Hematopoietic multipotent progenitor cell treated with erythropoietin and hydrocortisone succinate and interleukin-3 and kit ligand, for 8 days (in vitro differentiated cells): ENCODE measurements at regions not wholly inside any gene's neighbourhood (a gene's known extent, or its start where the extent isn't known, plus 50 kb on each side); places are given as distances from the start of the nearest gene placed in this dataset.
A peak's percentile ranks its signal among the peaks of the same experiment; 100 is the strongest.

Source experiments
- DNase-seq: peaks from one replicate; pipeline ENCODE4 v3.0.0-alpha.2; 2015

- DNase-seq: no peak
These were observed 372.1 kb downstream of the ACTL7B start for GRCh38 chr9:108483676-108484075.

DNA sequence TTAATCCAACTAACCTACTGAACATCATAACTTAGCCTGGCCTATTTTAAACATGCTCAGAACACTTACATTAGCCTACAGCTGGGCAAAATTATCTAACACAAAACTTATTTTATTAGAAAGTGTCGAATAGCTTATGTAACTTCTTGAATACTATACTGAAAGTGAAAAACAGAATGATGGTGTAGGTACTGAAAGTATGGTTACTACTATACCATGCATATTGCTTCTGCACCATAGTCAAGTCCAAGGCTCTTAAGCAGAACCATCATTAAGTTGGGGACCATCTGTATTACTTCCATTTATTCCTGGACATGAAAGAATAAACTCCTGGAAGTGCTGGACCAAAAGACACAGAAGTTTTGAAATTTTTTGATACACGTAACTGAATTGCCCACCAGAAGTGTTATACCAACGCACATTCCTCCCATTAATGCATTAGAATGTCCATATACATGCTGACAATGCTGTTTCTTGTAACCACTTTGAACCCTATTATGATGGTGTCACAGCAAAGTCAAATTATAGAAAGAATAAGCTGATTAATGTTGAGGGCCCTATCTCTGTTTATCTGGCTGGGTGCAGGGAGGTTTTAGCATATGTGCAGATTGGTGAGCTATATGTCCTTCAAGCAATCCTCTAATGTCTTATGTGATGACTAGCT is 375.7 kb downstream of the ACTL7B start:
- DNase-seq: no peak

- no peak for DNase-seq
These were observed 377.1 kb downstream of the ACTL7B start for GRCh38 chr9:108478431-108479332.

- no peak for DNase-seq
These were observed 378.2 kb downstream of the ACTL7B start for GRCh38 chr9:108477529-108478006.

DNA sequence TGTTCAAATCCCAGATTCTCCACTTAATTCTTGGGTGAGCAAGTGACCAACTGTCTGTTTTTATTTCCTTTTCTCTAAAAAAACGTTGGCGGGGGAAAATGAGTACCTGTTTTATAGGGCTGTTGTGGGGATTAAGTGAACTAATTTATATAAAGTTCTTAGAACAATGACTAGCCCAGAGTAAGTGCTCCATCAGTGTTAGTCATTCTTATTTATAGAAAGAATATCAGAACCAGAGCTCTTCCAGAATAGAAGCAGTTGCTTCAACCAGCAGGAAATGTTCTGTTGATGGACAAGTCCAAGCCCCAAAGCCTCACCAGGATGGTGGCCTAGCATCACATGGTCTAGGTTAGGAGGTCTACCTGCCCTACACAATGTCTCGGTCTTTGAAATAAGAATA is 379.2 kb downstream of the ACTL7B start:
- DNase-seq: no peak

DNA sequence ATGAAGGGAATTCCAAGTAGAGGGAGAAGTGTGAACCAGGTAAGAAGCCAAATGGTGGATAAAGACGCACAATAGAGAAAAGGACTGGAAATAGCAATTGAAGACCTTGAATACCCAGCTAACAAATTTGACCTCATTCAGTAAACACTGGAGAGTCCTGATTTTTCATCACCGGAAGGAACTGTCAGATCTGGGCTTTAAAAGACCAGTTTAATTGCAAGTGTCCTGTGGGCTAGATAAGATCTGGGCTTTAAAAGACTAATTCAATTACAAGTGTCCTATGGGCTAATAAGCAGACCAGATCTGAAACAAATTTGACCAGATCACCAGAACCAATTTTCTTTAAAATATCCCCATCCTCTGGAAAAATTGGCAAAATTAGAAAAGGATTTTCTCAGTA is 380.0 kb downstream of the ACTL7B start:
- DNase-seq: no peak

DNA sequence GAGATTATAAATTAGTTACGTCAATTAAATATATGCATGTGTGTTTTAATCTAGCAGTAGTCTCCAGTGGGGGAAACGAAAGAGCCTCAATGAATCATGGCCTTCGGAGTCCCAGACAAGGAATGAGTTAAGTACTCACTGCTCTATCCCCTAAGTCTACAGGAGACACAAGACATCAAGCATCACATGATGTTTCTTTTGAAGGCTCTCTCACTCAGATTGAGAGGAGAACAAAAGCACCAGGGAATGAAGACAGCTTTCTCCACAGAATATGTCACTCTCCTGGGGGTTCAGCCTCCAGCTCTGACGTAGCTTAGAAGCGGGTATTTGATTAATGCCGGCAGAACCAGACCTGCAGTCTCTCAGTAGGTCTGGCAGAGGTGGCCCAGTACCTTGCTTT is 381.4 kb downstream of the ACTL7B start:
- no peak for DNase-seq

DNA sequence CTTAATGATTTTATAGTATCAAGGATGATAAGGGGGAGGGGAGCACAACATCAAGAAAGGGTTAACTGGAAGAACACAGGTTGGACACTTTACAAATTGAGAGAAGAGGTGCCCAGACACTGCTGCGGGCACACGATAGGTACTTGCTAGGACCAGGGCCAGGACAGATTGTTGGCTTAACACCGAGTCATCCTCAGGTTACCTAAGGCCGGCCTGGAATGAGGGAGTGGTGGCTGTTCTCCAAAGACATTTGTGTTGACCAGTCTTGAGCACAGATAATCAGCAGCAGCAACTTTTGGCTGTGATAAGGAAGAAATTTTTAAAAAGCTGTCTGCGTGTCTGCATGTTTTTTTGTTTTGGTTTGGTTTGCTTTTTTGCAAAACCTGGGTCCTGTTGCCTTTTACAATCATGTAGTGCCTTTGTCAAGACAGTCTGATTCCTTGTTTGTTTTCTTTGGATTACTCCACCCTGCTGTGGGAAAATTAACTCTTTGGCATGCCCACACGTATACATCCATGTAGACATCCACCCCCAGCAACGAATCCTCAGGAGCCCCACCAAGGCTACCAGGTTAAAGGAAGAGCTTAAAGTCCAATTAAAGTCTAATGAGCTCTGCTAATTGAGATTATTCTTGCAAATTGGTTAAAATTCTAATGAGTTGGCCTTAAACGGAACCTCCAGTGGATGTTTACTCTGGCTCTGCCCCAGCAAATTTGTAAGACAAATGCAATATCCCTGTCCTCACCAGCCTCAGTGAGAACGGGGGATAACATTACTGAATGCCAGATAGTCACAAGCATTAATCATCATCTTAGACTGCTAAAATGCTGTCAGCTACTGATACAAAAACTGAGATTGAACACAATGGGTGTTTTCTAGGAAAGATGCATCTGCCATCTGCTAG is 382.3 kb downstream of the ACTL7B start:
- no peak for DNase-seq

DNA sequence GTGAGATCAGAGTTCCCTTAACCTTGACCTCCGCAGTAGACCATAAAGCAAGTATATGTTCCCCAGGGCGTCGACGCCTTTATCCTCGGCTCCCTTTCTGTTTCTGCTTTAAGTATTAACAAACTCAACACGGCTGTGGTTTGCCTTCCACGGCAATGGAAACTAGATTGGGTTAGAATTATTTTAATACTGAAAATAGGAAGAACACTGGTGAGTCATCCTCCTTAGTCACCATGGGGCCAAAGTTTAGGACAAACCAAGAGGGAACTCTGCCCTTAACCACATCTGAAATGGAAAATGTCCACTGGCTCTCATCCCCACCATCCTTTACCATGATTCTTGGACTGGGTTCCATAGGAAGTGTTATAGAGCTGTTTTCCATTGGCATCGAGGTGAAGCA is 386.1 kb downstream of the ACTL7B start:
- no peak for DNase-seq

- DNase-seq: peak; percentile 65
These were observed 387.4 kb downstream of the ACTL7B start for GRCh38 chr9:108468364-108468763.

- no peak for DNase-seq
These were observed 388.0 kb downstream of the ACTL7B start for GRCh38 chr9:108467653-108468324.

DNA sequence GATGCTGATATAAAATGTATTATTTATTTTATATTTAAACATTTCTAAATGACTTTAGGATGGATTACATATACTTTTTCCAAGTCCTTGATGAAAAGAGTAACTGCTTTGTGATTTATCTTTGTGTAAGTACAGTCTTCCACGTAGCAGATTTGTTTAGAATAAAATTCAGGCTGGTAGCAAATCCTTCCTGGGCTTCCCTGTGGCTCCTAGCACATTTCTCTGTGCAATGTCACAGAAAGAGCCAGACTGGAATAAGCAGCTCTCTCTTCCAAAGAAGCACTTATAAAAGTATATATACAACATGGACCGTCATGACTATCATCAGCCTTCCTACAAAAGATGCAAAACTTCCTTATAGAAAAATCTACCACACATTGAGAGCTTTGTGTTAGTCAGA is 388.6 kb downstream of the ACTL7B start:
- DNase-seq: no peak

DNA sequence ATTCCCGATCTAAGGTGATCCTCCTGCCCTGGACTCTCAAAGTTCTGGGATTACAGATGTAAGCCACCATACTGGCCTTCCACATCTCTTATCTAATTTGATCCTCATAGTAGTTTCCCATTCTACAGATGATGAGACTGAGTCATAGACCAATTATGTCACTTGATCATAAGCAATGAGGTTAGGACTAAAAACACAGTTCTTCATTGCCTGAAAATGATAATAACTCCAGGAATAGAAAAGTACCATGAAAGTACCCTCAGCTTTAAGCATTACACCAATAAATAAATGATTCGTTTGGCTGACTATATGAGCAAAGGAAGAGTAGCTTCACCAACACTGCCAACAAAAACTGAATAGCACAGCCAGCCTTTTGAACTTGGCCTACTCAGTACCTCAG is 389.5 kb downstream of the ACTL7B start:
- no peak for DNase-seq

DNA sequence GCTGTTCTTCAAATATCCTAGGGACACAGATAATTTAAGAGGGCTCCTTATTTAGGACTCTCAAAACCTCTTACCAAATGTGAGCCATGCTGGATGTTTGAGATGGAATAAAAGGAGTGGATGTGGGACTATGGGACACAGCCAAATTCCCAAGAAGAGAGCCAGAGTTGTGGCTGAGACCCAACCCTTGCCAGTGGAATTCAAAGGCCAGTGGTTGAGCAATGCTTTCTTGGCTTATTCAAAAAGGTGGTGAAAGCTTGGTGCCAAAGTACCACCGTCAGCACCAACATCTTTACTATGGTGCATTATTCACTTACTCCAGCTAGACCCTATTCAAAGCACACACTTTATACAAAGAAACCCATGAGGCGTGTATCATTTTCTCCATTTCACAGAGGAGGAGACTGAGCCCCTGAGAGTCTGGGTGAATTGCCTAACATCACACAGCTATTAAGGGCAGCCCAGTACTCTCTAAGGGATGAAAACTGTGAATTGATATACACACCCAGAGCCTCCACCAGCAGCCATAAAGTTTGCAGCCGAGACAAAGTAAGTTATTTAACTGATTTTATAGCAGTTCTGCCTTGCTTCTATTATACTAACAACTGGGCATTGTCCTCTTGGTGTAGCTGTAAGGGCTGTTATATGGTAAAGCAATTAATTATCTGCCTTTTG is 391.7 kb downstream of the ACTL7B start:
- no peak for DNase-seq

DNA sequence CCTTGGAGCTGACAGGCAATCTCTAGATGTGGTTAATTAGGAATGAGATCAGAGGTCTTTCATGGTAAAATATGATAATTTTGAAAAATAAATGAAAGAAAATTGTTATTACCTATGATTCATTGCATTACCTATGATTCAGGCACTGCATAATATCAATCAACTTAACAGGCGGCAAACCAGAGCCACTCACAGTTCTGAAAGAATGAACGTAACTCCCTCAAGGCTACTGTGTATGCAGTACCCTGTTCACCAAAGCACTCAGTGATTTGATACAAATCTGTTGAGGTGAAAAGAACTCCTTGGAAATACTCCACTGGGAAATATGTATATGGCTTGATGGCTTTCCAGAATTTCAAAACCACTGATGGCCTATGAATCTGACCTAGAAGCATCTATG is 398.9 kb downstream of the ACTL7B start:
- DNase-seq: no peak

- no peak for DNase-seq
These were observed 410.2 kb downstream of the ACTL7B start for GRCh38 chr9:108445431-108446071.

DNA sequence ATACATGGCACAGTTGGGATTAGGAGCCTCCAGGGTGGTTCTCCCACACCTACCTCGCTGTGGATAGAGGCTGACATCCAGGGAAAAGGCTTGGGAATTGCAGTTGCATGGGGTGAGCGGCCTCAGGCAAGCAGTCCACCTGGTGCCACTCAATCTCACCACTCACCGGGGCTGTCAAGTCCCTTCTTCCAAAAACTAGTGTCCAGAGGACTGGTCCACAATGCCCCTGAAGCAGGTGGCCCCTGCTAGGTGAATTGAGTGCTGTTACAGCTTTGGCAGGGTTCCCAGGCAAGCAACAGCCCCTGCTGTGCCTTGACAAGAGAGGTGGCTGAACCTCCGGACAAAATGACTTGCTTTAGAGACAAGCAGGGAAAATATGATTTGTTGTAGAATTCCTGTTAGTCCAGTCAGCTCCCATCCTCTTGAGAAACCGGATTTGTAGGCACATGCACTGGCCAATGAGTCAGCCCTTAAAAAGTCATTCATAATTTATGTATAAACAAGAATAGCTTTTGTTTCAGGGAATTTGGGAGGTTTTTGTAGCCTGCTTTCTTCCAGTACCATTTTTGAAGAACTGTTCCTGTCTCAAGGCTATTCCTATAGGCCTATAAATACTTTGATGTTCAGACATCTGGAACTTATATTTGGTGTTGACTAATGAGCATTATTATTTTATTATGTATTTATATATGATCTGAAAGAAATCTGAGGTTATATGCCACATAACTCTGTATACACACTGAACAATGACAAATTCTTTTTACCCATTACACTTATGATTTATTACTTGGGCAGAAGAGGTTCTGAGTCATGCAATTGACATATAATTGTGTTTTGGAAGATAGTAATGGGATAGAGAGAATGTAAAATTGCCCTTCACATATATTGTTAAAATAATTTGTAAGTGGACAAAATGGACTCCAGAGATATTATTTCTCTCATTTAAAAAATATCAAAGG is 411.1 kb downstream of the ACTL7B start:
- DNase-seq: no peak

DNA sequence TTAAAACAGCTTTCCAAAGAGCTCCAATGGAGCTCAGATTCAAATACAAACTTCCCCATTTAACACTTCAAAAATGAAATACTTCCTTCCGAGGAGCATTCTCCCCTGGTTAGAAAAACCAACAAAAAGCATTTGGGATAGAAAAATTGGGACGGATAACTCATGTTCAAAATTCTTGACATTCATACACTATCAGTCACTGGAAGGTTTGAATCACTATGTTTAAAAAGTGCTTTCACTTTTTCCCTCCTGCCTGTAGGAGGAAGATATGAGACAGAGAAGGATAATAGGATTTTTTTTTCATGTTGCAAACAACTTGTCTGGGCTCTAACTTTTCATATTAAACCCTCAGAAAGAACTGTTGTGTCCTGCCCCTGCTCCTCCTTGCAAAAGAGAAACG is 412.0 kb downstream of the ACTL7B start:
- no peak for DNase-seq

DNA sequence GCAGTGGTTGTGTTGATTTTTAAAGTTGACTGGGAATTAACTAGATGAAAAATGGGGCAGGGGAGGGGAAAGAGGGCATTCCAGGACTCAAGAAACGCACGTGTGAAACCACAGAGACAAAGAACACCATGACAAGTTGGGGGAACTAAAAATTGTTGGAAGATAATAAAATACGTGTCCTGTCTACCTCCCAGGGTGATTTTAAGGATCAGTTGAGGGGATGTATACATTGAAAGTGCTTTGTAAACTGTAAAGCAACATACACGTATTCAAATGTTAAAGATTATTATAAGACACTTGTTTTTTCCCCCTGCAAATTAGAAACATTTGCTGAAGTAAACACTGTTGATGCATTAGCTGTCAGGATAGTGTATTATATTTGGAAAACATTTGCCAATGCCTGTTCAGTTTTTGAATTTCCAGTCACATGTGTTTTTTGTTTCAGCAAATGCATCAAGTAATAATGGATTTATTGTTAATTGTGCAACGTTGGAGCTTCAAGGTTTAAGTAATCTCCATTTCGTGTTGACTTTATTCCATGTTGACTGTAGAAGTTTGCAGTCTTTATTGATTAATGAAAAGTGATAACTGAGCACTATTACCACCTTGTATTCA is 412.7 kb downstream of the ACTL7B start:
- no peak for DNase-seq

DNA sequence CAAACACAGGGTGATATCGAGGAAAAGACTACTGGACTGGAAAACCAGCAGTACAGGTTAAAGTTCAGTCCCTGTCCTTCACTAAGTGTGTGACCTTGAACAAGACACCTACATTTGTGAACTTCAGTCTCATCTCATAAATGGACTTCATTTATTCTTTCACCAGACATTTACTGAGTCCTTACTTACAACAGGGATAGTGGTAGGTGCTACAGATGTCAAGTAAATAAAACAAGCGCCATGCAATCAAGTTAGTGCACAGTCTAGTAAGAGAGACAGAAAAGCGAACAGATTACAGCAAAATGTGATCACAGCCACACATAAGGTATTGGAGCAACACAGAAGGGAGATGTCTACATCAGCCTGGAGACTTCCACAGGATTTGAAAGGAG is 413.2 kb downstream of the ACTL7B start:
- no peak for DNase-seq
